ENCODE measurements at regions not wholly inside any gene's neighbourhood (a gene's known extent, or its start where the extent isn't known, plus 50 kb on each side); places are given as distances from the start of the nearest gene placed in this dataset.
"Not testable (repeated sequence)": the region's sequence is repeated elsewhere in the genome, so short reads cannot be mapped to it uniquely, and the experiment has no call there.

DNA sequence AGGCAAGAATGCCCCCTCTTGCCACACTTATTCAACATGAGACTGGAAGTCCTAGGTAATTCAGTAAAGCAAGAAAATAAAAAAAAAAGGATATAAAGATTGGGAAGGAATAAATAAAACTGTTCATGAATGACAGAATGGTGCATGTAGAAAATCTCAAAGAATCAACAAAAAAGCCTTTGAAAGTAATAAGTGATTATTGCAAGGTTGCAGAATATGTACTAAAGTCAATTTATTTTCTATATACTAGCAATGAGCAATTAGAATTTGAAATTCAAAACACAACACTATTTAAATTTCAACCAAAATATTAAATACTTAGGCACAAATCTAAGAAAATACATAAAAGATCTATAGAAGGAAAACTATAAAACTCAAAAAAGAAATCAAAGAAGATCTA, 58.6 kb downstream of the MAGEA10 start:
- in situ Hi-C loops (cut with HindIII; ENCODE audit: low pct_unique_long_range_greater_than_20kb, low sequenced_read_pairs), result no loop called here
- TF ChIP-seq JUND (IDR thresholded peaks at IDR 0.05; ENCODE audit: low read depth), result no peak
- DNase-seq (ENCODE audit: low read depth in 1 of 2, low spot score in 1 of 2), result no peak

DNA sequence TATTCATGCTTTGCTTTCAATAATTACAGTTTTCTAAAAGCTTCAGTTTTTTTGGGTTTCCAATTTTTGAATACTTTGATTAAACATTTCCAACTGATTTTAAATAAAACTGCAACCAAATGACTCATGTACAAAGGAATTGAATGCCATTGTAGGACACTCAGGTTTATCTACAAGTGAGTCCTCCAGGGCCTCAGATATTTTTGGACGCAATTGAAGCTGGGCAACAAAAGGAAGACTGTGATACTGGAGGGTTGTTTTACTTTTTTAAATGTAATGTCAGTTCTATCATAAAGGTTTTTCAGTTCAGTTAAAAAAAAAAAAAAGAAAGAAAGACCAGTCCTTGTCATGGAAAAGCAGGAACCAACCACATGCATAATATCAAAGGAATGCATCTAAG, 64.2 kb downstream of the MAGEA10 start:
- TF ChIP-seq JUND (IDR thresholded peaks at IDR 0.05; ENCODE audit: low read depth), result no peak
- no peak for DNase-seq (ENCODE audit: low read depth in 1 of 2, low spot score in 1 of 2)
- in situ Hi-C loops (cut with HindIII; ENCODE audit: low pct_unique_long_range_greater_than_20kb, low sequenced_read_pairs), result no loop called here

DNA sequence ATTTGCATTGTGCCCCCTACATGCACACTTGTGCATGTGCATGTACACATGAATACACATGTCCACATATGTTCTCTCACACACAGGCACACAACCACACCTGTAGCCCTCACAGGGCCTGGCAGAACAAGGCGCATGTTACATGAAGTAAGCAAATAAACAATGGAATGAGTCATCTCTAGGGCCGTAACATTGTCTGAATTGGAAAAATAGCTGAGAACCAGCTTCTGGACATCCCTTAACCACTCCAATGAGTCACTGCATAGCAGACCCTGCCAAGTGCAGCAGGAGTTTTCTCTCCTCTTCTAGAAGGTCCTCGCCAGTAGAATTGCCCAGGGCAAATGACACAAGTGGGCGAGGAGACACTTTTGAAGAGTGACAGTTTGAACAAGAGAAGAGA, 66.1 kb downstream of the MAGEA10 start:
- no peak for DNase-seq (ENCODE audit: low read depth in 1 of 2, low spot score in 1 of 2)
- in situ Hi-C loops (cut with HindIII; ENCODE audit: low pct_unique_long_range_greater_than_20kb, low sequenced_read_pairs), result no loop called here
- no peak for TF ChIP-seq JUND (IDR thresholded peaks at IDR 0.05; ENCODE audit: low read depth)

DNA sequence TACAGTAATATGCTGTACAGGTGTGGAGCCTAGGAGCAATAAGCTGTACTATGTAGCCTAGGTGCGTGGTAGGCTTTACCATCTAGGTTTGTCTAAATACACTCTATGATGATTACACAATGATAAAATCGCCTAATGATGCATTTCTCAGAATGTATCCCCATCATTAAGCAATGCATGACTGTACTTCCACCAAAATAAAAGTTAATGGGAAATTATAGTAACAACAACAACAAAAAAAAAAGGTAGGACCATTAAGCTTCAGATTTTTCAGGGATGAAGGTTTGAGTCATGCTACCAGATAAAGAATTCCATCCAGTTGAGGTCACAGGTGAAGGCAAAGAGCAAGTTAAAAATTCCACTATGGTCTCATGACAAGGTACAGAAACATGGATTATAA, 68.2 kb downstream of the MAGEA10 start:
- in situ Hi-C loops (cut with HindIII; ENCODE audit: low pct_unique_long_range_greater_than_20kb, low sequenced_read_pairs), result no loop called here
- no peak for DNase-seq (ENCODE audit: low read depth in 1 of 2, low spot score in 1 of 2)
- TF ChIP-seq JUND (IDR thresholded peaks at IDR 0.05; ENCODE audit: low read depth), result no peak

DNA sequence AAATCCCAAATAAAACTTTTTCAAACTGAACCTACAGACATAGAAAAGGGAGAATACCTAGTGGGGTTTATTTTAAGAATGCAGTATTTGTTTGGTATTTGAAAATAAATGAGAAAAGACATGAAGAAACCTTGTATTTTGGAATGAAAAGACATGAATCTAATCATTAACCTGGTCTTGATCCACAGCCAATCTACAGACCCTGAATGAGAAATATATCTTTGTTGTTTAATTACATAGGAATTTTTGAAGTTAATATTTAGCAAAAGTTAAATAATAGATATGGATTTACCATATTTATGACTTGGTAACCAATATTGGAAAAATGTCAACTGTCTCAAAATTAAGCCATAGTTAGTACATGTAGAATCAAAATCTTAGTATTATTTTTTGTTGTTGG, 76.8 kb downstream of the MAGEA10 start:
- no peak for DNase-seq (ENCODE audit: low read depth in 1 of 2, low spot score in 1 of 2)
- no peak for TF ChIP-seq JUND (IDR thresholded peaks at IDR 0.05; ENCODE audit: low read depth)
- in situ Hi-C loops (cut with HindIII; ENCODE audit: low pct_unique_long_range_greater_than_20kb, low sequenced_read_pairs), result no loop called here

DNA sequence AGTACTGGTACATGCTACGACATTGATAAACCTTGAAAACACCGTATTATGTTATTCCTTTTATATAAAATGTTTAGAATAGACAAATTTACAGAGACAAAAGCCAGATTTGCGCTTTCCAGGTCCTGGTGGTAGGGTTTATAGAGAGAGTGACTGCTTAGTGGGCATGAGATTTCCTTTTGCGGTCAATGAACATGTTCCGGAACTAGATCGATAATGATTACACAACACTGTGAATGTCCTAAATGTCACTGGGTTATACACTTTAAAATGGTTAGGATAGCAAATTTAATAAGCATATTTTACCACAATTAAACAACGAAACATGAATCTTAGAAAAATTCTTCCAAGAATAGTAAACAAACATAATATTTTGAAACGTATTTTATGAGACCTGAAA, 77.3 kb downstream of the MAGEA10 start:
- DNase-seq (ENCODE audit: low read depth in 1 of 2, low spot score in 1 of 2), result no peak
- TF ChIP-seq JUND (IDR thresholded peaks at IDR 0.05; ENCODE audit: low read depth), result no peak
- in situ Hi-C loops (cut with HindIII; ENCODE audit: low pct_unique_long_range_greater_than_20kb, low sequenced_read_pairs), result no loop called here

DNA sequence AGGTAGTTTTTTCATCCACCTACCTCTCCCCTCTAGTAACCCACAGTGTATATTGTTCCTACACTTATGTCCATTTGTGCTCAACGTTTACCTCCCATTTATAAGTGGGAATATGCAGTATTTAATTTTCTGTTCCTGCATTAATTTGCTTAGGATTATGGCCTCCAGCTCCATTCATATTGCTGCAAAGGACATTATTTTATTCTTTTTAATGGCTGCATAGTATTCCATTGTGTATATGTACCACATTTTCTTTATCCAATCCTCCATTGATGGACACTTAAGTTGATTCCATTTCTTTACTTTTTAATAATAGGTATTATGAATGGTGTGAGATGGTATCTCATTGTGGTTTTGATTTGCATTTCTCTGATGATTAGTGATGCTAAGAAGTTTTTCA, 76.1 kb upstream of the GABRE start:
- in situ Hi-C loops (cut with HindIII; ENCODE audit: low pct_unique_long_range_greater_than_20kb, low sequenced_read_pairs); DNase-seq (ENCODE audit: low read depth in 1 of 2, low spot score in 1 of 2): not testable (repeated sequence)

DNA sequence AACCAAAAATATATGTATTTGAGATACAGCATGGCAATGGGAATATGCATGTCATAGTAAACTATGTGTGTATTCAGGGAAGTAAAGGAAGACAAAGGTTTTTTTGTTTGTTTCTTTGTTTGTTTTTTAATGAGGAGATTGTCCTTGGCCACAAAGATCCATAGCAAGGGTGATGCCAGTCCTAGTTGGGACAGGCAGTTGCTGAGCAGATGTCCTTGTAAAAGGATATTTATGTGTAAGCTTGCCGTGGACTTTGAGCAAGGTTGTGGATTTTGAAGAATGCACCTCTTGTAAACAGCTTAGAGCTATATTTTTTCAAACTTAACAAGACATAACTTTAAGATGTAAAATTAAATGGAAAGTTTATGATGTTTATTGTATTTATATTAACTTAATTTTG, 69.9 kb upstream of the GABRE start:
- no peak for TF ChIP-seq JUND (IDR thresholded peaks at IDR 0.05; ENCODE audit: low read depth)
- in situ Hi-C loops (cut with HindIII; ENCODE audit: low pct_unique_long_range_greater_than_20kb, low sequenced_read_pairs), result no loop called here
- DNase-seq (ENCODE audit: low read depth in 1 of 2, low spot score in 1 of 2), result no peak

DNA sequence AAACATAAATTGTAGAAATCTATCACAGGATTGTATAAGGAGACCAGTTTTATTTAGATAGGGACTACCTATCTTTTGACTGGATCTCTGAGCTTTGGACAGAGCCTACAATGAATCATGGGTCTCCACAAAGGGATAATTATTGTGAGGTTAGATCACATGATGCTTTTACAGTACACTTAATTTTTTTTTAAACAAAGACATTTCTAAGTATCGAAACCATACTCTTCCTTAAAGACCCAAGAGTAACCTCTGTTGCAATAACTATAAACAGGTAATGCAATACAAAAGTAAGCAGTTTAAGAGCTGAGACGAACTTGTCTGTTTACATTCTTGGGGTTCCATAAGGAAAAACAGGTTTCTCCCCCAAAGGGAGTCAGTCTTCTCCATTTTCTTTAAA, 64.3 kb upstream of the GABRE start:
- DNase-seq (ENCODE audit: low read depth in 1 of 2, low spot score in 1 of 2), result peak in 1 of 2 experiments; percentile 38
- no peak for TF ChIP-seq JUND (IDR thresholded peaks at IDR 0.05; ENCODE audit: low read depth)
- in situ Hi-C loops (cut with HindIII; ENCODE audit: low pct_unique_long_range_greater_than_20kb, low sequenced_read_pairs), result no loop called here

DNA sequence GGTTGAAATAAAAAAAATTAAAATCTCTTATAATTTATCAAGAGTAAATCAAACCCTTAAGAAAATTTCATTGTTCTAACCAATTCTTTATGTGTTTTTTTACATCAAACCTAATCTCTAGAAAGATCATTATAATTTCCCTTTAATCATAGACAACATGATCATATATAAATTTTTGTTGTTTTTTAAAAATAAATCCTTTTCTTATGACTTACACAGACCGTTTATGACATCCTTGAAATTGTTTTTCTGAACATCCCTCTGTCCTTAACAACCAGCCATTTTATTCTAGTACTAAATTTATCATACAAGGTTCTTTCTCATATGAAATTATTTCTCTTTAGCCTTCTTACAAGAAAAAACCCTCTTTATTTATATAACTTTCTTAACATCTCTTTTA, 62.7 kb upstream of the GABRE start:
- no peak for DNase-seq (ENCODE audit: low read depth in 1 of 2, low spot score in 1 of 2)
- in situ Hi-C loops (cut with HindIII; ENCODE audit: low pct_unique_long_range_greater_than_20kb, low sequenced_read_pairs), result no loop called here
- TF ChIP-seq JUND (IDR thresholded peaks at IDR 0.05; ENCODE audit: low read depth), result no peak

DNA sequence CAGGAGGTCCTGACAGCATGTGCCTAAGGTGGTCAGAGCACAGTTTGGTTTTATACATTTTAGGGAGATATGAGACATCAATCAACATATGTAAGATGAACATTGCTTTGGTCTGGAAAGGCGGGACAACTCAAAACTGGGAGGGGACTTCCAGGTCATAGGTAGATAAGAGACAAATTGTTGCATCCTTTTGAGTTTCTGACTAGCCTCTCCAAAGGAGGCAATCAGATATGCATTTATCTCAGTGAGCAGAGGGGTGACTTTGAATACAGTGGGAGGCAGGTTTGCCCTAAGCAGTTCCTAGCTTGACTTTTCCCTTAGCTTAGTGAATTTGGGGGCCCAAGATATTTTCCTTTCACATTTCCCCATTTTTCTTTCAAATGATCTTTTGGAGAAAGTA, 56.9 kb upstream of the GABRE start:
- DNase-seq (ENCODE audit: low read depth in 1 of 2, low spot score in 1 of 2); in situ Hi-C loops (cut with HindIII; ENCODE audit: low pct_unique_long_range_greater_than_20kb, low sequenced_read_pairs): not testable (repeated sequence)

DNA sequence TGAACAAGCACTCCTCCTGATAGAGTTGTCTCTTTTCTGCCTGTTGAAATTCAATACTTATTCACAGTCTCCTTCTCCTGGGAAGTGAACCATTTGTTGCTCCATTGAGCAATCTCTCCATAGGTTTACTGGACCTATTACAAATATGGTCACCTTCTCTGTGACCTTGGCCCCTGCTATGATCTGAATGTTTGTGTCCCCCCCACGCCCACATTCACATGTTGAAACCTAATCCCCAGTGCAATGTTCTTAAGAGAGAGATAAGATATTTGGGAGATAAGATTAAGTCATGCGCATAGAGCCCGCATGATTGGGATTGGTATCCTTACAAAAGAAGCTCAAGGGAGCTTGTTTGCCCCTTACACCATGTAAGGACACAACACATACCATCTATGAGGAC, 54.1 kb upstream of the GABRE start:
- no peak for TF ChIP-seq JUND (IDR thresholded peaks at IDR 0.05; ENCODE audit: low read depth)
- DNase-seq (ENCODE audit: low read depth in 1 of 2, low spot score in 1 of 2), result no peak
- in situ Hi-C loops (cut with HindIII; ENCODE audit: low pct_unique_long_range_greater_than_20kb, low sequenced_read_pairs), result no loop called here

DNA sequence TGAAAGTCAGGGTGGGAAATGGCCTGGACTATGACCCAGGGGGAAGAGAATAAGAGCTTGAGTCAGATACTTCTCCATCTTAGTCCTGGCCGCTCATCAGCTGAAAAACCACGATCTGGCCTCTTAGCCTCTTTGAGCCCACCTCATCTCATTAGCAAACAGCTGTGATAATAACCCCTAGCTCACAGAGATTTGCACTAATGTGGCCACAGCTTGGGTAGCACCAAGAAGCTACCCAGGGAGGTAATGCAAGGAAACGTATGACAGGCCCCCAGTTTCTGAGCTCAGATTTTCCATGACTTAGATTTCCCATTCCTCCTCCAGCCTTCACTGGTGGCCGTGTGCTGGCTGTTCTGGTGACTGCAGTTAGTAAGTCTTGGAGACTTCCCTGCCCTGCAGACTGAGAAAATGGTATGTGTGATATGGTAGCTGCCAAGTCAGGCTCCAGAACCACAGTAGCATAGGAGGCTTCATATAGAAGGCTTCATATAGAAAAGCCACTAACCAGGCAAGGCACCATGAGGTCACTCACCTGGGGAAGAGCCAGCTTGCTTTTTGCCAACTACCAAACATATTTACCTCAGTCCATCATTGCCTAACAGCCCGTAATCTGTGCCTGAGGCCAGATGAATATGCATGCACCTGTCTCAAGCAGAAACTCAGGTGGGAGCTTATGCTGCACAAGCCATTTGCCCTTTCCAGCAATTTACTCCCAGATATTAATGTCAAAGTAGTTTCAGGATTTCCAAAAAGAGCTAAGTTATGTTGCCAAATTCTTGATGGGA, 51.4 kb upstream of the GABRE start:
- TF ChIP-seq JUND (IDR thresholded peaks at IDR 0.05; ENCODE audit: low read depth), result no peak
- in situ Hi-C loops (cut with HindIII; ENCODE audit: low pct_unique_long_range_greater_than_20kb, low sequenced_read_pairs), result no loop called here
- peak in 1 of 2 experiments; percentile 15 for DNase-seq (ENCODE audit: low read depth in 1 of 2, low spot score in 1 of 2)

DNA sequence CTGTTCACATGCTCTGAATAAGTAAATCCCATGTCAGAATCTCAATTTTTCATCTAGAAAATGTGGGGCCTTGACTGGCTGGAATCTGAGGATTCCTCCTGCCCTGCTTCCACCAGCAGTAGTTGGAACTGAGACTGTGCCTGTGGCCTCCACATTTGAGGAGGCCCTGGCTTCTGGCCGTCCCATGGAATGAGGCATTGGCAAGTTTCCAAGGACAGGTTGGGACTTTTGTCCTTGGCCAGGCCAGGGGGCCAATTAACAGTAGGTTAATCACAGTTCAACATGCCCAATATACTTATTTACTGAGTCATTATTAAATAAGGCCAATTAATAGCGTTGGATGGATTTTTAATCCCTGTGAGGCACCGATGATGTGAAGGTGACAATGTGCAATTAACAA, 50.2 kb upstream of the GABRE start:
- DNase-seq (ENCODE audit: low read depth in 1 of 2, low spot score in 1 of 2), result no peak
- in situ Hi-C loops (cut with HindIII; ENCODE audit: low pct_unique_long_range_greater_than_20kb, low sequenced_read_pairs), result no loop called here
- no peak for TF ChIP-seq JUND (IDR thresholded peaks at IDR 0.05; ENCODE audit: low read depth)
